ENCODE measurements at regions not wholly inside any gene's neighbourhood (a gene's known extent, or its start where the extent isn't known, plus 50 kb on each side); places are given as distances from the start of the nearest gene placed in this dataset.

GRCh38 chr6:167493976-167494697, 169.3 kb downstream of the TTLL2 start:
- TF ChIP-seq POLR2A (IDR thresholded peaks at IDR 0.05) (no peak), CTCF (IDR thresholded peaks at IDR 0.05) (no peak)
- peak overlapping the region; percentile 61 to 71 for H3K27ac ChIP-seq
- H3K9me3 ChIP-seq: no peaks in the 10 kb centered on the region
- no peaks in the 10 kb centered on the region for H3K27me3 ChIP-seq
- peaks cover 29% of the 10 kb centered on the region for H3K4me1 ChIP-seq
- H3K36me3 ChIP-seq (ENCODE audit: low read depth, missing control alignments): no peaks in the 10 kb centered on the region
- peak; percentile 91 for DNase-seq
- intact Hi-C loops (cut with DNase I; ENCODE audit: low total_unique reads): no loop called here
- 13 to 17% methylated on average over 27 to 28 of the region's 28 CpGs for WGBS, 2 donors
- H3K4me3 ChIP-seq: peak overlapping the region in 1 of 2 donors; percentile 11

GRCh38 chr6:167494698-167495435, 170.0 kb downstream of the TTLL2 start:
- Histone ChIP-seq H3K27ac (peak overlapping the region; percentile 61 to 71), H3K9me3 (no peaks in the 10 kb centered on the region), H3K4me1 (peaks cover 29% of the 10 kb centered on the region), H3K36me3 (ENCODE audit: low read depth, missing control alignments) (no peaks in the 10 kb centered on the region), H3K27me3 (no peaks in the 10 kb centered on the region), H3K4me3 (peak overlapping the region in 1 of 2 donors; percentile 11)
- intact Hi-C loops (cut with DNase I; ENCODE audit: low total_unique reads): no loop called here
- DNase-seq: no peak
- TF ChIP-seq CTCF (IDR thresholded peaks at IDR 0.05) (no peak), POLR2A (IDR thresholded peaks at IDR 0.05) (no peak)
- 61 to 74% methylated on average over 13 to 23 of the region's 23 CpGs for WGBS, 2 donors

GRCh38 chr6:167495506-167496401, 170.9 kb downstream of the TTLL2 start:
- H3K4me1 ChIP-seq: peaks cover 29% of the 10 kb centered on the region
- H3K27ac ChIP-seq: no peak overlapping the region
- DNase-seq: no peak

GRCh38 chr6:167496707-167497106, 171.8 kb downstream of the TTLL2 start:
- WGBS, 2 donors: 70 to 77% methylated on average over 2 to 7 of the region's 7 CpGs
- Histone ChIP-seq H3K4me1 (peaks cover 23% of the 10 kb centered on the region), H3K4me3 (no peak overlapping the region), H3K36me3 (ENCODE audit: low read depth, missing control alignments) (no peaks in the 10 kb centered on the region), H3K27ac (no peak overlapping the region), H3K9me3 (no peaks in the 10 kb centered on the region), H3K27me3 (no peaks in the 10 kb centered on the region)
- intact Hi-C loops (cut with DNase I; ENCODE audit: low total_unique reads): no loop called here
- TF ChIP-seq CTCF (IDR thresholded peaks at IDR 0.05) (no peak), POLR2A (IDR thresholded peaks at IDR 0.05) (no peak)
- DNase-seq: no peak

More at GRCh38 chr6:167495506-167496401, 170.9 kb downstream of the TTLL2 start:
- intact Hi-C loops (cut with DNase I; ENCODE audit: low total_unique reads): no loop called here
- TF ChIP-seq CTCF (IDR thresholded peaks at IDR 0.05): no peak
- TF ChIP-seq POLR2A (IDR thresholded peaks at IDR 0.05): no peak
- H3K9me3 ChIP-seq: no peaks in the 10 kb centered on the region
- no peaks in the 10 kb centered on the region for H3K27me3 ChIP-seq
- H3K36me3 ChIP-seq (ENCODE audit: low read depth, missing control alignments): no peaks in the 10 kb centered on the region
- 74 to 82% methylated on average over 19 of the region's 19 CpGs for WGBS, 2 donors
- H3K4me3 ChIP-seq: no peak overlapping the region
